Posterior vena cava (tissue), 2 donors: ENCODE measurements at regions not wholly inside any gene's neighbourhood (a gene's known extent, or its start where the extent isn't known, plus 50 kb on each side); places are given as distances from the start of the nearest gene placed in this dataset.
"Not testable (repeated sequence)": the region's sequence is repeated elsewhere in the genome, so short reads cannot be mapped to it uniquely, and the experiment has no call there.

ENCODE experiments used
- DNase-seq: peaks from one replicate; pipeline ENCODE4 v3.0.0-alpha.2; 2020; ENCODE audit warnings: low spot score
- intact Hi-C, 2 donors: fragments of 100-400 bp; cut with DNase I; formaldehyde crosslinking; loops; one replicate each; pipeline versions ENCODE4 v1.14.1 to v1.14.2; 2022 to 2023
- donor health status: DM: yes; HTN: yes; CAD: no.
- donor health status: DM: yes; HTN: yes; CAD: no.

GRCh38 chr7:16114633-16115032, 306.7 kb downstream of the CRPPA start:
- DNase-seq, result no peak
- intact Hi-C loops, result no loop called here

DNA sequence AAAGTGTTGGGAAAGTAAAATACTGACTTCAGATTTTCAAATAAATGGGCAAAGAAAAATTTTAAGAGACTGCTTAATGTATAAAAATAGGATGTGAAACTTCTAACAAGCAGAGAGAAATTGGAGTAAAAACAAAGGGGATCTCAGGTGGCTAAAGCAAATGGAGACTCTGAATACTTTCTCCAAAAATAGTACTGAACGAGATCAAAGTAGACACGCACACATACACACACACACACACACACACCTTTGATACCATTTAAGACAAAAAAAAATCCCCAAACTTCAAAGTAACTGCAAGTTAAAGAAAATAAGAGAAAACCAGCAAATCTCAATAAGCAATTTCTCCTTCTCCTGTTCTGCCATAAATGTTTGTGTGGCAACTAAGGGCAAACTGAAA, 307.3 kb downstream of the CRPPA start:
- intact Hi-C loops, result no loop called here

DNA sequence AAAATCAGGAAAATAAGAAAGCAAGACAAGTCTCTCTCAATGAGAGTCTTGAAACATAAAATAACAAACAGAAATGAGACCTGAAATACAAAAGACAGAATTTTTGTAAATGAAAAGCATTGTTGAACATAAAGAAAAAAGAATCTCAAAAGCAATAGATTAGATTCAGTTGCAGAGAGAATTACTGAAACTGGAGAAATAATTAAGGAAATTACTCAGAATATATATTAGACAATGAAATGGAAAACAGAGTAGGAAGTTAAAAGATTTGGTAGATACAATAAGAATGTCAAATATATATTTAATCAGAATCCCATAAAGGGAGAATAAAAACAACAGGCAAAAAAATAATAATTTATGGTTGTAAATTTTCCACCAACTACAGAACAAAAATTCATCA, 308.3 kb downstream of the CRPPA start:
- intact Hi-C loops, result no loop called here
- DNase-seq, result no peak

More for the DNA sequence above, 307.3 kb downstream of the CRPPA start:
- DNase-seq, result no peak

DNA sequence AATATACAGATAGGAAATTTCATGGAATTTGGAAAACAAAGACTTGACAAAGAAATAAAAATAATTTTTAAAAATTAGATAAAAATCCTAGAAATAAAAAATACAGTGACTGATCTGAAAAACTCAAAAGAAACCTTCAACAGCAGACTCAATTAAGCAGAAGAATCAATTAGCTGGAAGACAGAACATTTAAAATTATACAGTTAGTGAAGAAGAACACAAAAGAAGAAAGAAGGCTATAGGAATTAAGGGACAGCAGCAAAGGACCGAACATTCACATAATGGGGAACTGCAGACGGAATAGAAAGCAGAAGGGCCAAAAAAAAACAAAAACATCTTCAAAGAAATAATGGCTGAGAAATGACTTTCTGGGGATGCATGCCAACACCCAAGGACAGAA, 314.5 kb downstream of the CRPPA start:
- intact Hi-C loops, result no loop called here
- no peak for DNase-seq

- DNase-seq, result no peak
- intact Hi-C loops, result no loop called here
Observed at GRCh38 chr7:16106300-16106699, 315.0 kb downstream of the CRPPA start.

DNA sequence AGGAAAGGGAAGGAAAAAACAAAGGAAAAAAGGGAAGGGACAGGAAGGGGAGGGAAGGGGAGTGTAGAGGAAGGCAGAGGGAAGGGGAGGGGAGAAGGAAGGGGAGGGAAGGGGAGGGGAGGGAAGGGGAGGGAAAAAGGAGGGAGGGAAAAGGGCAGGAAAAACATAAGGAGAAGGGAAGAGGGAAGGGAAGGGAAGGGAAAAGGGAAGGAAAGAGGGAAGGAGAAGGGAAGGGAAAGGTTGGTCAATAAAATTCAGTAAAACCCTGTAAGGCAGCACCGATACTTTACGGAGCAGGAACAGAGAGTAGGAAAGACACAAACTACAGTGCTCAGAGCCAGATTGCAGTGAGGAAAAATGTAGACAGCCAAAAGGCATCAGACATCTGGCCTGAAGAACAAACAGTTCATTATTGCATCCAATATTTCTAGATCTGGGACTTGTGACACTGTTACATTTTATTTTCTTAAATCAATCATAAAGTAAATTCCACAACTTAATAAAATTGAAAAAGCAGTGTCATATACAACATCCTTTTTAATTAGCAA, 322.0 kb downstream of the CRPPA start:
- intact Hi-C loops, result no loop called here
- DNase-seq, result no peak

- intact Hi-C loops, result no loop called here
- no peak for DNase-seq
Observed at GRCh38 chr7:16098585-16099179, 322.7 kb downstream of the CRPPA start.

- DNase-seq, result no peak
- intact Hi-C loops, result no loop called here
Observed at GRCh38 chr7:16098058-16098457, 323.3 kb downstream of the CRPPA start.

GRCh38 chr7:16095171-16095950, 326.0 kb downstream of the CRPPA start:
- DNase-seq, result no peak
- intact Hi-C loops, result no loop called here

GRCh38 chr7:16094651-16095050, 326.7 kb downstream of the CRPPA start:
- intact Hi-C loops, result no loop called here
- no peak for DNase-seq

DNA sequence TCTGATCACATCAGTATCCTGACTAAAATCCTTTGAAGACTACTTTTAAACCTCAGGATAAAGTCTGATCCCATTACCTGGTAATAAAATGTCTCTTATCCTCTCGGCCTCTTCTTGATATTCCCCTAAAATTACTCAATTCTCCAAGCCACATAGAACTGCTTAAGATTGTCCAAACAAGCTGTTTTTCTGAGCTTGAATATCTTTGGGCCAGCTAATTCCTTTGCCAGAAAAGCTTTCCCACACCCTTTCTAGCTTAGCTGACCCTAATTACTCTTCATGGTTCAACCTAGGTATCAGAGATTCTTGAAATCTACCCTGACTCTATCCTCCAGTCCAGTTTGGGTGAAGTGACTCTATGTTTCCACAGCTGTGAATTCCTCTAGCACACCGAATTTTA, 328.6 kb downstream of the CRPPA start:
- intact Hi-C loops, result no loop called here
- no peak for DNase-seq

- intact Hi-C loops, result no loop called here
Observed at GRCh38 chr7:16091701-16092310, 329.5 kb downstream of the CRPPA start.

DNA sequence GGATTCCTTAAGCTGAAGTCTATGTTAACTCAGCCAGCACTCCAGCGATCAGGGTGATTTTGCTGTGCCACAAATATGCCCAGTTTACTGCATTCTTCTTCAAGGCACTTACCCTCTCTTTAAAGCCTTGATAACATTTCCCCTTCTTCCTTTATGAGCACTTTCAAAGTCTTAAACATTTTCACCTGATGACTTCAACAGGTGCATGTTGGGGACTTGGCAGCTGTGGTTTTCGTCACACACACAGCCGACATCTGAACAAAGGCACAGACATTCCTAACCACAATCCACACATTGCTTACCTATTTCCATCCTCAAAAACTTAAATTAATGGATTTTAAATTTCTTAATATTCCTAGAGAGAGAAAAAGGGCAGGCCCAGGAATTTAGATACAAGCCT, 331.5 kb downstream of the CRPPA start:
- DNase-seq, result no peak
- intact Hi-C loops, result loop anchor here in 1 of 2 donors (10.0 kb wide), 2 partner anchors 475 to 785 kb away; no protein-coding TSS in a partner anchor

More at GRCh38 chr7:16091701-16092310, 329.5 kb downstream of the CRPPA start:
- DNase-seq, result no peak

- intact Hi-C loops, result loop anchor here in 1 of 2 donors (10.0 kb wide), 2 partner anchors 476 to 784 kb away; no protein-coding TSS in a partner anchor
- no peak for DNase-seq
Observed at GRCh38 chr7:16089191-16089590, 332.1 kb downstream of the CRPPA start.

DNA sequence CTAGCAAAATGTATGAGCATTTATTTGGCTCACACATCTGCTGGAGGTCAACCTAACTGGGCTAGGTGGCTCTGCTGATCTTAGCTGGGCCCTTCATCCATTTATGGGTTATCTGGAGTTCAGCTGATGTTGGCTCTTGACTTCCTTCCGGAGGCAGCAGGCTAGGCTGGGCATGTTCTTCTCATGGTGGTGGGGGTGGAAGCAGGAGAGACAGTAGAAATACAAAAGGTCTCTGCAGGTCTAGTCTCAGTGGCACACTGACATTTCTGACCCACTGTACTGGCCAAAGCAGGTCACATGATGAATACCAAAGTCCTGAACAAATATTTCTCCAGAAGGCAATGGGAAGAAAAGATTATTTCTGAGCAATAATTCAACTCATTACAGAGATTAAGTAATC, 334.6 kb downstream of the CRPPA start:
- intact Hi-C loops, result loop anchor here in 1 of 2 donors (10.0 kb wide), 2 partner anchors 478 to 782 kb away; no protein-coding TSS in a partner anchor
- DNase-seq, result no peak

GRCh38 chr7:16085780-16086179, 335.6 kb downstream of the CRPPA start:
- DNase-seq, result not testable (repeated sequence)
- intact Hi-C loops, result loop anchor here in 1 of 2 donors (10.0 kb wide), 2 partner anchors 479 to 781 kb away; no protein-coding TSS in a partner anchor

DNA sequence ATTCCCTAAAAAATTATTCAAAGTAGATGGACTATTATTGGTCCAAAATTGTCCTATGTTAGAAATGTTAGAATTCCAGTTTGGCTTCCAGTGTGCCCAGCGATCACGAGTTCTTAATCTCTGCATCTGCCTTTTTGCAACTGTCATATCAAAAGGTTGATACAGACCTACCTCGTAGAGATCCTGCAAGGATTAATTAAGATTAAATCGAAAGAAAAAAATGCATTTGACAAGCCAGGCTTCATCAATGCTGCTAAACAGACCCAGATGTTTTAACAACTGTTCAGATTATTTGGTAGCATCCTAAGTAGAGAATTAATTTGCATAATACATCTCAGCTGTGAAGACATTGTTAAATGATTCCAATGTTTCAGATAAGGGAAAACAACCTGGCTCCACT, 336.5 kb downstream of the CRPPA start:
- intact Hi-C loops, result loop anchor here in 1 of 2 donors (10.0 kb wide), 2 partner anchors 480 to 780 kb away; no protein-coding TSS in a partner anchor
- no peak for DNase-seq

GRCh38 chr7:16084370-16084769, 337.0 kb downstream of the CRPPA start:
- no peak for DNase-seq
- intact Hi-C loops, result loop anchor here in 1 of 2 donors (10.0 kb wide), 2 partner anchors 480 to 780 kb away; no protein-coding TSS in a partner anchor

DNA sequence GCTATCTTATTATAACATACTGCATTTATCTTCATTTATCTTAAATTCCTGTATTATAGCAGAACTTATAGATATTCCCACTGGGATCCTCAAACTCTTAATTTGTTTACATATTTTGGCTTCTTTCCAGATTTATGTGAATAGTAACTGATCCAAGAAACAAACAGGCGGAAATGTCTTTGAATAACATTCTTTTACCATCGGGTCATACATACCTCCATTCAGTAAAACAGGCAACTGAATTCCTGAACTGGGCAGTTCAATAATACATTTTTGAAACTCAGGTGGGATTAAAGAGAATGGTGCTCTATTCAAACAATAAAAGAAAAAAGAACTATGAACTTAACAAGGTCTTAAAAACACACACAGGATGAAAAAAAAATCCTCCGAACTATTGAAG, 337.4 kb downstream of the CRPPA start:
- intact Hi-C loops, result loop anchor here in 1 of 2 donors (10.0 kb wide), 2 partner anchors 481 to 779 kb away; no protein-coding TSS in a partner anchor
- DNase-seq, result no peak

GRCh38 chr7:16080131-16080530, 341.2 kb downstream of the CRPPA start:
- DNase-seq, result no peak
- intact Hi-C loops, result loop anchor here in 1 of 2 donors (10.0 kb wide), 2 partner anchors 485 to 775 kb away; no protein-coding TSS in a partner anchor
